Psoas muscle (tissue), 7 donors: ENCODE measurements at regions not wholly inside any gene's neighbourhood (a gene's known extent, or its start where the extent isn't known, plus 50 kb on each side); places are given as distances from the start of the nearest gene placed in this dataset.
"Not testable (repeated sequence)": the region's sequence is repeated elsewhere in the genome, so short reads cannot be mapped to it uniquely, and the experiment has no call there.

Source experiments
- ATAC-seq, 4 donors: fragments of 200-7000 bp; cut with Tn5 transposase; one replicate each; pipeline ENCODE4 v1.9.1; 2020; ENCODE audit warnings: moderate library complexity in 3 of 4, mild to moderate bottlenecking in 2 of 4
- DNase-seq, 2 donors: peaks; one replicate each; pipeline ENCODE4 v3.0.0-alpha.2; 2020
- H3K27ac ChIP-seq: fragments of 200-600 bp; one replicate; pipeline ENCODE4 v1.8.0; 2022
- H3K27me3 ChIP-seq, 3 donors: fragments of 200-600 bp in 1 of 3; one replicate each; pipeline versions ENCODE4 v1.6.1 to v1.8.0; 2013 to 2022; ENCODE audit warnings: low read length in 2 of 3, mild to moderate bottlenecking in 2 of 3, moderate library complexity in 1 of 3; ENCODE audit not compliant: insufficient read depth in 3 of 3
- H3K36me3 ChIP-seq, 2 donors: fragments of 200-600 bp in 1 of 2; one replicate each; pipeline versions ENCODE4 v1.6.1 to v1.8.0; 2013 to 2022; ENCODE audit warnings: low read depth in 1 of 2, mild to moderate bottlenecking in 1 of 2, moderate library complexity in 1 of 2; ENCODE audit not compliant: insufficient read depth in 1 of 2
- H3K4me1 ChIP-seq: fragments of 200-600 bp; one replicate; pipeline ENCODE4 v1.8.0; 2022
- H3K4me3 ChIP-seq: fragments of 200-600 bp; one replicate; pipeline ENCODE4 v1.8.0; 2022; ENCODE audit warnings: mild to moderate bottlenecking
- H3K9me3 ChIP-seq: fragments of 200-600 bp; one replicate; pipeline ENCODE4 v1.8.0; 2022
- WGBS, 3 donors: extraction: QIAGEN DNeasy Blood & Tissue Kit; methylation state at CpG; one replicate each; pipeline versions ENCODE4 v1.1.6 to v1.1.7; 2013; 5-methylcytosine and 5-hydroxymethylcytosine counted together
- intact Hi-C, 2 donors: fragments of 100-400 bp; cut with DNase I; formaldehyde crosslinking; loops; one replicate each; pipeline versions ENCODE4 v1.11.0 to v1.14.2; 2022
- TF ChIP-seq, protein P1 (sequence below): fragments of 200-600 bp; IDR thresholded peaks from one replicate; pipeline ENCODE4 v1.8.0; 2022; ENCODE audit warnings: antibody characterized with exemption
- donor health status: healthy with polysubstance abuse.
- donor health status: DM: no; HTN: no; CAD: no; lungs with moderate emphysema.
- donor health status: Bipolar disorder and iron deficiency.
- donor health status: healthy.
- donor health status: DM: yes; HTN: yes; CAD: no.
- donor health status: DM: no; HTN: no; CAD: no.
- donor health status: DM: yes; HTN: yes; CAD: no.

DNA sequence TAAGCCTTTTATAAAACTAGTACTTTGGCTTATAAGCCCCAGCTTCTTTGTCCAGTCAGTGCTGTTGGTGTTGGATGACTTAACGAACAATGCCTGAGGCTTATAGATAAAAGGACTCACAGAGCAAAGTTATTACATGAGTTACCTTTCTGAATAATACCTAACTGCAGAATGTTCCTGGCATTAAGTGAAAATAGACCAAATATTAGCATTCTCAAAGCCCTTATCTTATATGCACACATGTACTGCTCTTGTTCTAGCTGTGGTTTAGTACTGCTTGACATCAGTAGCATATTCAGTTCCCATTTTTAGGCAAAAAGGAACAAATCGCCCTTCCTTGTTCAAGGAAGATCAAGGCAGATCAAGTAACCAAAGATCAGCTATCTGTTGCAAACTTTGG is 131.6 kb downstream of the ZNF330 start:
- no peak overlapping the region for H3K4me3 ChIP-seq
- H3K27ac ChIP-seq: no peak overlapping the region
- TF ChIP-seq, protein P1, sequence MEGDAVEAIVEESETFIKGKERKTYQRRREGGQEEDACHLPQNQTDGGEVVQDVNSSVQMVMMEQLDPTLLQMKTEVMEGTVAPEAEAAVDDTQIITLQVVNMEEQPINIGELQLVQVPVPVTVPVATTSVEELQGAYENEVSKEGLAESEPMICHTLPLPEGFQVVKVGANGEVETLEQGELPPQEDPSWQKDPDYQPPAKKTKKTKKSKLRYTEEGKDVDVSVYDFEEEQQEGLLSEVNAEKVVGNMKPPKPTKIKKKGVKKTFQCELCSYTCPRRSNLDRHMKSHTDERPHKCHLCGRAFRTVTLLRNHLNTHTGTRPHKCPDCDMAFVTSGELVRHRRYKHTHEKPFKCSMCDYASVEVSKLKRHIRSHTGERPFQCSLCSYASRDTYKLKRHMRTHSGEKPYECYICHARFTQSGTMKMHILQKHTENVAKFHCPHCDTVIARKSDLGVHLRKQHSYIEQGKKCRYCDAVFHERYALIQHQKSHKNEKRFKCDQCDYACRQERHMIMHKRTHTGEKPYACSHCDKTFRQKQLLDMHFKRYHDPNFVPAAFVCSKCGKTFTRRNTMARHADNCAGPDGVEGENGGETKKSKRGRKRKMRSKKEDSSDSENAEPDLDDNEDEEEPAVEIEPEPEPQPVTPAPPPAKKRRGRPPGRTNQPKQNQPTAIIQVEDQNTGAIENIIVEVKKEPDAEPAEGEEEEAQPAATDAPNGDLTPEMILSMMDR: no peak
- no peak for DNase-seq
- WGBS, 3 donors: 92 to 99% (median 93%) methylated on average over 2 of the region's 2 CpGs
- no peaks in the 10 kb centered on the region for H3K9me3 ChIP-seq
- no peaks in the 10 kb centered on the region for H3K4me1 ChIP-seq
- H3K27me3 ChIP-seq: no peaks in the 10 kb centered on the region
- ATAC-seq: no peak
- intact Hi-C loops: no loop called here
- no peaks in the 10 kb centered on the region for H3K36me3 ChIP-seq

DNA sequence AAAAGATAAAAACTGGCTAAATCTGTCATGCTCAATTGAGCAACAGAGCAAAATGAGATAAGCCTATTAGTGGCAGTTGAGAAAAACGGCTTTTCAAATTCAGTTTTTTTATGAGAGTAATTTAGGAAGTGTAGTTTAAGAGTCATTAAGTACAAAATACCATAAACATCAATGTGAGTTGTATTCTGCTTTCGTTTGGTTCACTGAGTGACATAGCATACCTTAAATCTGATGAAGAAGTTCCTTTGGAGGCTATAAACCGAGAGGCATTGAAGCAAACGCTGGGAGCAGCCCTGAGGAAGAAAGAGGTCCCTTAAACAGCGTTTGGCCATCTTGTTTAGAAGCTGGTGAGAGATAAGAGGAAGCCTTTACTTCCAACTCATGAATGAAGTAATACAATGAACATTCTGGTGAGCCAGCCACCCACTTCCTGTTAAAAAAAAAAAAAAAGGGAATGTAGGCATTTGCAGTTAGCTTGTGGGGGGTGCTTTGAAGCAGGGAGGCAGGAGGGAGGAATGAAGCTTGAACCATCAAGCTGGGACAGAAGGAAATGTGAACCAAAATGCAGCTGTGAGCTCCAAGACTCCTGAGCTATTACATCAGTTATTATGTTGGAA is 132.3 kb downstream of the ZNF330 start:
- no peaks in the 10 kb centered on the region for H3K27me3 ChIP-seq
- intact Hi-C loops: no loop called here
- TF ChIP-seq, protein P1: no peak
- ATAC-seq (no peak), DNase-seq (no peak)
- no peaks in the 10 kb centered on the region for H3K9me3 ChIP-seq
- no peaks in the 10 kb centered on the region for H3K4me1 ChIP-seq
- WGBS, 3 donors: 35 to 53% (median 50%) methylated on average over 5 of the region's 5 CpGs
- no peak overlapping the region for H3K27ac ChIP-seq
- H3K4me3 ChIP-seq: no peak overlapping the region
- no peaks in the 10 kb centered on the region for H3K36me3 ChIP-seq

DNA sequence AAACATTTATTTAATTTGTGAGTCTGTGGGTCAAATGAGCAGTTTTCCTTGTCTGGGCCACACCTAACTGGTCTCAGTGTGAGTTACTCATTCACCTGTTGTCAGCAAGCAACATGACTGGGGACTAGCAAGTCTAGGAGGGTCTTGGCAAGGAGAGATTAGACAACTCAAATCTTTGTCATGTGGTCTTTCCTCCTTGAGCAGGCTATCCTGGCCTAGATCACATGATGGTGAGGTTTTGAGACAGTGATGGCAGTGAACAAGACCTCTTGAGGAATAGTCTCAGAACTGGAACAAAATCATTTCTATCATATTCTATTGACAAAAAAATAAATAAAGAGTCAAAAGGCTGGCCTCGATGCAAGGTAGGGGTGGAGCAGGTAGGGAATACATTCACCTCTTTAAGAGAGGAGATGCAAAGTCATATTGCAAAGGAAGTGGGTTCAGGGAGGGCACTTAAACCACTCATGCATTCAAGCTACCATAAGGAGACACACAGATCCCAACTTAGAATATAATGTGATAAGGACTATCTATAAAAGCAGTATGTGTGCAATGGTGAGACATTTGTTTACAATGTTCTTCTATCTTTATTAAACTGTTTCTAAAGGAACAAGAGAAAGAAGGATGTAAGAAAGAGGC is 135.7 kb downstream of the ZNF330 start:
- TF ChIP-seq, protein P1: no peak
- no peaks in the 10 kb centered on the region for H3K36me3 ChIP-seq
- no peaks in the 10 kb centered on the region for H3K9me3 ChIP-seq
- H3K27ac ChIP-seq: no peak overlapping the region
- no peaks in the 10 kb centered on the region for H3K4me1 ChIP-seq
- no peaks in the 10 kb centered on the region for H3K27me3 ChIP-seq
- no peak overlapping the region for H3K4me3 ChIP-seq
- intact Hi-C loops: no loop called here
- no peak for DNase-seq
- 79 to 89% (median 82%) methylated on average over 1 of the region's 1 CpG for WGBS, 3 donors
- no peak for ATAC-seq

- no peaks in the 10 kb centered on the region for H3K27me3 ChIP-seq
- H3K27ac ChIP-seq: no peak overlapping the region
- TF ChIP-seq, protein P1: no peak
- intact Hi-C loops: no loop called here
- H3K36me3 ChIP-seq: no peaks in the 10 kb centered on the region
- no peak for ATAC-seq
- no peak overlapping the region for H3K4me3 ChIP-seq
- DNase-seq: no peak
- no peaks in the 10 kb centered on the region for H3K4me1 ChIP-seq
- H3K9me3 ChIP-seq: no peaks in the 10 kb centered on the region
Observed at GRCh38 chr4:141356963-141357335, 136.3 kb downstream of the ZNF330 start.

DNA sequence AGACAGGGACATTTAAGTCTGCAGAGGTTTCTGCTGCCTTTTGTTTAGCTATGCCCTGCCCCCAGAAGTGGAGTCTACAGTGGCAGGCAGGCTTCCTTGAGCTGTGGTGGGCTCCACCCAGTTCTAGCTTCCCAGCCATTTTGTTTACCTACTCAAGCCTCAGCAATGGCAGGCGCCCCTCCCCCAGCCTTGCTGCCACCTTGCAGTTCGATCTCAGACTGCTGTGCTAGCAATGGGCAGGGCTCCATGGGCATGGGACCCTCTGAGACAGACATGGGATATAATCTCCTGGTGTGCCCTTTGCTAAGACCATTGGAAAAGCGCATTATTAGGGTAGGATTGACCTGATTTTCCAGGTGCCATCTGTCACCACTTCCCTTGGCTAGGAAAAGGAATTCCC is 147.5 kb downstream of the ZNF330 start:
- H3K4me1 ChIP-seq, H3K9me3 ChIP-seq, H3K36me3 ChIP-seq, H3K4me3 ChIP-seq, H3K27me3 ChIP-seq, H3K27ac ChIP-seq, intact Hi-C loops, ATAC-seq, DNase-seq: not testable (repeated sequence)
- 90 to 95% (median 93%) methylated on average over 3 of the region's 3 CpGs for WGBS, 3 donors
